ENCODE measurements at regions not wholly inside any gene's neighbourhood (a gene's known extent, or its start where the extent isn't known, plus 50 kb on each side); places are given as distances from the start of the nearest gene placed in this dataset.

- intact Hi-C loops (cut with DNase I): no loop called here
These were observed 248.8 kb downstream of the ERMARD start for GRCh38 chr6:170000071-170000843.

GRCh38 chr6:169999367-169999766 lies 247.9 kb downstream of the ERMARD start:
- intact Hi-C loops (cut with DNase I): no loop called here
- DNase-seq: no peak

More at GRCh38 chr6:170000071-170000843, 248.8 kb downstream of the ERMARD start:
- DNase-seq: peak in 1 of 10 donors; percentile 77

GRCh38 chr6:169998457-169998856 lies 247.0 kb downstream of the ERMARD start:
- intact Hi-C loops (cut with DNase I): no loop called here

GRCh38 chr6:169997930-169998218 lies 246.5 kb downstream of the ERMARD start:
- intact Hi-C loops (cut with DNase I): no loop called here
- no peak for DNase-seq

More at GRCh38 chr6:169998457-169998856, 247.0 kb downstream of the ERMARD start:
- peak in 1 of 10 donors; percentile 70 for DNase-seq

GRCh38 chr6:169997187-169997929 lies 245.9 kb downstream of the ERMARD start:
- intact Hi-C loops (cut with DNase I): no loop called here
- DNase-seq: peak in 1 of 10 donors; percentile 63

GRCh38 chr6:169996378-169997051 lies 245.1 kb downstream of the ERMARD start:
- intact Hi-C loops (cut with DNase I): no loop called here
- DNase-seq: no peak

- peak in 1 of 10 donors; percentile 57 for DNase-seq
- intact Hi-C loops (cut with DNase I): no loop called here
These were observed 243.3 kb downstream of the ERMARD start for GRCh38 chr6:169994739-169995138.

- DNase-seq: peak in 2 of 10 donors; percentile 13 to 63
- intact Hi-C loops (cut with DNase I): no loop called here
These were observed 242.5 kb downstream of the ERMARD start for GRCh38 chr6:169993861-169994481.

- DNase-seq: peak in 1 of 10 donors; percentile 17
- intact Hi-C loops (cut with DNase I): no loop called here
These were observed 240.5 kb downstream of the ERMARD start for GRCh38 chr6:169991913-169992312.

- intact Hi-C loops (cut with DNase I): no loop called here
- DNase-seq: peak in 2 of 10 donors; percentile 16 to 24
These were observed 239.6 kb downstream of the ERMARD start for GRCh38 chr6:169991031-169991390.

GRCh38 chr6:169990095-169991030 lies 238.9 kb downstream of the ERMARD start:
- intact Hi-C loops (cut with DNase I): no loop called here
- peak in 3 of 10 donors; percentile 8 to 82 (median 49) for DNase-seq

GRCh38 chr6:169989594-169989993 lies 238.2 kb downstream of the ERMARD start:
- intact Hi-C loops (cut with DNase I): no loop called here
- DNase-seq: no peak

GRCh38 chr6:169988769-169989550 lies 237.5 kb downstream of the ERMARD start:
- intact Hi-C loops (cut with DNase I): no loop called here
- DNase-seq: peak in 3 of 10 donors; percentile 25 to 62 (median 57)

GRCh38 chr6:169986848-169987498 lies 235.6 kb downstream of the ERMARD start:
- peak in 4 of 10 donors; percentile 4 to 76 (median 37) for DNase-seq
- intact Hi-C loops (cut with DNase I): no loop called here

- intact Hi-C loops (cut with DNase I): no loop called here
- DNase-seq: peak in 5 of 10 donors; percentile 5 to 79 (median 60)
These were observed 234.9 kb downstream of the ERMARD start for GRCh38 chr6:169986171-169986847.

- DNase-seq: peak in 5 of 10 donors; percentile 5 to 75 (median 55)
- intact Hi-C loops (cut with DNase I): no loop called here
These were observed 233.9 kb downstream of the ERMARD start for GRCh38 chr6:169985121-169986015.

All from posterior cingulate gyrus (tissue), 11 donors.